ENCODE measurements at regions not wholly inside any gene's neighbourhood (a gene's known extent, or its start where the extent isn't known, plus 50 kb on each side); places are given as distances from the start of the nearest gene placed in this dataset.

DNA sequence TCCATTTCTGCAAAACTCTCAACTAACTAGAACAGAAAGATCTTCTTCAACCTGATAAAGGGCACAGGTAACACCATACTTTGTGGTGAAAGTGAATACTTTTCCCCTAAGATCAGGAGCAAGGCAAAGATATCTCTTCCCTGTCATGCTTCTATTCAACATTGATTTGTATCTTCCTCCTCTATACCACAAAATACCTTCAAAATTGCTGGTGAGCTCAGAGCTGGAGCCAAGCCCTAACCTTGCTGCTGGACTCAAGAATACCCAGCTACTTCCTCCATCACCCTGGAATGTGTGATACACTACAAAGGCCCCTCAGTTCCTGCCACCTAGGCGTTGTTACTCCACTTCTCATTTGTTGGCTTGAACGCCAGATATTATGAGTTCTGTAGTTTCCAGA lies 499.0 kb downstream of the ACTL7B start:
- H3K4me1 ChIP-seq (ENCODE audit: control insufficient read depth, insufficient read depth, low read length): no peaks in the 10 kb centered on the region

DNA sequence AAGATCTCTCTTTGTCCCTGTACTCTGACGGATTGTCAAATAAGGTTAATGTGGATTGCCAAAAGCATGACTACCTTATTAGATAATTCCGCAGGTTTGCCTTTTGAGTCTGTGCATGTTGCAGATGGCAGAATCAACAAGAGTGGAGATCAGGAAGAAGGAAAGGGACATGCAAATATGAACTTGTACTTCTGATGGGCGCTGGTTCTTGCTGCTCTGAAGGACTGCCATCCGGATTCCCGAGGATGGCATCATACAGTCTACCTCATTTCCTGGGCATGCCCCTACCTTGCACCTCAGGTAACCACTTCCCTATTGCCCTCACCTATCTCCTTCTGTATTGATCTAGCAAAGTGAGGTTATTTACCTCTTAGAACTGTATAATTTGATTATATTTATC lies 504.2 kb downstream of the ACTL7B start:
- no peaks in the 10 kb centered on the region for H3K9me3 ChIP-seq (replicated peaks; ENCODE audit: low read length)
- no peaks in the 10 kb centered on the region for H3K4me1 ChIP-seq (ENCODE audit: control insufficient read depth, insufficient read depth, low read length)
- H3K4me3 ChIP-seq (ENCODE audit: low read length): no peak overlapping the region
- no peak overlapping the region for H3K4me2 ChIP-seq (ENCODE audit: low read length)
- no peaks in the 10 kb centered on the region for H3K36me3 ChIP-seq (ENCODE audit: insufficient read depth, low read length)
- H3K27me3 ChIP-seq (ENCODE audit: control insufficient read depth, insufficient read depth, low read length): no peaks in the 10 kb centered on the region
- H3K9ac ChIP-seq (ENCODE audit: low read depth, low read length): no peak overlapping the region

More for the DNA sequence above, 499.0 kb downstream of the ACTL7B start:
- no peaks in the 10 kb centered on the region for H3K9me3 ChIP-seq (replicated peaks; ENCODE audit: low read length)
- H3K9ac ChIP-seq (ENCODE audit: low read depth, low read length): no peak overlapping the region
- H3K4me2 ChIP-seq (ENCODE audit: low read length): no peak overlapping the region
- H3K36me3 ChIP-seq (ENCODE audit: insufficient read depth, low read length): no peaks in the 10 kb centered on the region
- no peak overlapping the region for H3K4me3 ChIP-seq (ENCODE audit: low read length)
- no peaks in the 10 kb centered on the region for H3K27me3 ChIP-seq (ENCODE audit: control insufficient read depth, insufficient read depth, low read length)

DNA sequence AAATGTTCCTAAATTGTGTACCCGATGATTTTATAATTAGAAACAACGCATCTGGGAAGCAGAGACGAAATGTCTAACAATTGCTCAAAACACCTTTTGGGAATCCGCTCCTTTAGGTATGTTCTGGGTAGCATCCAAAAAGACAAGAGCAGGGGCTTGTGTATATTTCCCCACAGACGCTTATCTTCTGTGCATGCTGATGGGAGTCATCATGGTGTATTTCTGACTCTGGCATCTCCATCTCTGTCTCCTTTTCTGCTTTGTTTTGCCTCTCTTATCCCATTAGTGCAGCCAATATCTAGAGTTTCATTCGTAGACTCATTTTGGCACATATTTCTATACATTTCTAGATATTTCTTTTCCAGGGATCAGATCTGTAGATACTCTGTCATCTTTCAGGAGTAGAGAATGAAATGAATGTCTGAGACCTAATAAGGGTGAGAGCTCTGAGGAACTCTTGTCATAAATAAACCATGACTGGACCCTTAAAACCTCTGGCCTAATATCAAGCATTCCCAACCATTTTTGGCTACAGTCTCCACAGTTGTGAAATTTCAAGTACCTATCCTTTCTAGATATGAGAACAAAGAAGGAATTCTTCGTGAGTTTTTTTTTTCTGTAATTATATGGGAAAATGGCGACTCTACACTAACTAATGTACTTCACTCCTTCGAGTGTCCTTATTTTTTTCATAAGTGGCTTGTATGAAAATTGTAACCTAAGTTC lies 508.2 kb downstream of the ACTL7B start:
- Histone ChIP-seq H3K36me3 (ENCODE audit: insufficient read depth, low read length) (no peaks in the 10 kb centered on the region), H3K4me2 (ENCODE audit: low read length) (no peak overlapping the region), H3K27me3 (ENCODE audit: control insufficient read depth, insufficient read depth, low read length) (no peaks in the 10 kb centered on the region), H3K9ac (ENCODE audit: low read depth, low read length) (no peak overlapping the region), H3K9me3 (replicated peaks; ENCODE audit: low read length) (no peaks in the 10 kb centered on the region), H3K4me3 (ENCODE audit: low read length) (no peak overlapping the region), H3K4me1 (ENCODE audit: control insufficient read depth, insufficient read depth, low read length) (no peaks in the 10 kb centered on the region)

DNA sequence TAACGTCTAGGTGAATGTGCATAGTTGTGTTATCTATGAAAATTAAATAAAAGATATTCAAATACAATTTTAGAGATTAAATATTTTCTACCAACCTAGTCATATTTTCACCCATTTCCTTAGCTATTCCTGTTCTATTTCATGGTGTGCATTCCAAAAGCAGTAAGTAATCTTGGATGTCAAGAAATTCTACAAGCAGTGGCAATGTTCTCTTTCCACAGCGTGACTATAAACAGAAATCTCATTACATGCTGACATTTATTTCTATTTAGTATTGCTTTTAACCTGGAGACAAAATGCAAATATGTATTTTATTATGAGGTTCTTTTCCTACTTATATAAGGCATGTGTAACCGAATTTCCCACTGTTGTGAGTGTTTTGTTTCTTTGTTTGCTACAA lies 510.0 kb downstream of the ACTL7B start:
- H3K4me1 ChIP-seq (ENCODE audit: control insufficient read depth, insufficient read depth, low read length): no peaks in the 10 kb centered on the region
- no peaks in the 10 kb centered on the region for H3K27me3 ChIP-seq (ENCODE audit: control insufficient read depth, insufficient read depth, low read length)
- no peak overlapping the region for H3K4me3 ChIP-seq (ENCODE audit: low read length)
- no peaks in the 10 kb centered on the region for H3K36me3 ChIP-seq (ENCODE audit: insufficient read depth, low read length)
- H3K9ac ChIP-seq (ENCODE audit: low read depth, low read length): no peak overlapping the region
- no peak overlapping the region for H3K4me2 ChIP-seq (ENCODE audit: low read length)
- H3K9me3 ChIP-seq (replicated peaks; ENCODE audit: low read length): no peaks in the 10 kb centered on the region

DNA sequence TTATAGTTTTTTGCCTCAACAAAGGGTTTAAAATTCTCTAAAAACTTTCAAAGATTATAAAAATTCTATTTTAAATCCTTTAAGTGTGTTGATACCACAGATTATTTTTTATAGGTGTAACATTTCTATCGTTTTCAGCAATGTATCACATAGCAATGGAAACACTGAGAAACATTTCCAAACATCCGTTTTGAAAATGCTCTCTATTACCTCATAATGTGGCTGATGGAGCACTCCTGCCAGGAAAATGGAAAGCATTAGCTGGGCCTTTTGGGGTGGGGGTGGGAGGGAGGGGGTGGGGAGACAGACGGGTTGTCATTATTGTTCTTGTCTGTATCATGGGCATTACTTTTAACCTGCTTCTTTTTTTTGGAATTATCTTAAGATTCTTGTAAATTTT lies 516.5 kb downstream of the ACTL7B start:
- Histone ChIP-seq H3K9ac (ENCODE audit: low read depth, low read length) (no peak overlapping the region), H3K4me3 (ENCODE audit: low read length) (no peak overlapping the region), H3K4me1 (ENCODE audit: control insufficient read depth, insufficient read depth, low read length) (no peaks in the 10 kb centered on the region), H3K9me3 (replicated peaks; ENCODE audit: low read length) (no peaks in the 10 kb centered on the region), H3K36me3 (ENCODE audit: insufficient read depth, low read length) (no peaks in the 10 kb centered on the region), H3K4me2 (ENCODE audit: low read length) (no peak overlapping the region), H3K27me3 (ENCODE audit: control insufficient read depth, insufficient read depth, low read length) (no peaks in the 10 kb centered on the region)

DNA sequence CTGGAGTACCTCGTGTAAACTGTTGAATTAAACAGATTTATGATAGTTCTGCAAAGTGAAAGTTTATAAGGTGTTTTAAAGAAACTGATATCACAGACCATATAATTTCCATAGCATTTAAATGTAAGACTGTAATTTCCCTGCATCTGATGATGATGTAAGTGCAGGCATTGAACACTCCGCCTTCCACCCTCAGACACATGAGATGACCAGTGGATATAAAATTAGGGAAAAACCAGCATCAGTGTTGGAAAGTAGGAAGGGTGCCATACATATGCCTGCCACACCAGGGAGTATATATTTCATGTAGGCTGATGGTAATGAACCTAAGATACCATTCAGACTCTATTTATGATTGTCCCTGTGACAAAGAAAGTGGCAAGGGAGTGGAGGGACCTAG lies 519.2 kb downstream of the ACTL7B start:
- H3K36me3 ChIP-seq (ENCODE audit: insufficient read depth, low read length): no peaks in the 10 kb centered on the region
- no peaks in the 10 kb centered on the region for H3K4me1 ChIP-seq (ENCODE audit: control insufficient read depth, insufficient read depth, low read length)
- H3K27me3 ChIP-seq (ENCODE audit: control insufficient read depth, insufficient read depth, low read length): no peaks in the 10 kb centered on the region
- H3K9ac ChIP-seq (ENCODE audit: low read depth, low read length): no peak overlapping the region
- H3K9me3 ChIP-seq (replicated peaks; ENCODE audit: low read length): no peaks in the 10 kb centered on the region
- H3K4me3 ChIP-seq (ENCODE audit: low read length): no peak overlapping the region
- no peak overlapping the region for H3K4me2 ChIP-seq (ENCODE audit: low read length)

DNA sequence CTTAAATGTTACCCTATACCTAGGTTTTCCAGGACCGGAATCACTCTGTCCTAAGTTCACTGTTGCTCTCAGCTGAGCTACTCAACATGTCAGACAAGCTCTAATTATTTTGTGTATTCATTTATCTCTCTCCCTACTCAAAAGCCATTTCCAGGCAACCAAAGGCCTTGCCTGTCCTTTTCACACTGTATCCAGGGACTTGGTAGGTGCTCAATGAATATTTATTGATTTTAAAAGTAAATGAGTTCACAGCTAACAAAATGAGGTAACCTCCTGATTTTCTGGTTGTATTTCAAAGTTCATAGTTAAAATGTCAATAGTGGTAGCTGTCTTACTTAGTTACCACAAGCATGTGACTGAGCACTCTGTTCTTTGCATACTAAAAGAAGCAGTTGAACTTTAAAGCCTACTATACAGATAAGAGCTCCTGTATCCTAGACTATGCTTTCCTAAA lies 522.2 kb downstream of the ACTL7B start:
- Histone ChIP-seq H3K4me1 (ENCODE audit: control insufficient read depth, insufficient read depth, low read length) (no peaks in the 10 kb centered on the region), H3K27me3 (ENCODE audit: control insufficient read depth, insufficient read depth, low read length) (no peaks in the 10 kb centered on the region), H3K36me3 (ENCODE audit: insufficient read depth, low read length) (no peaks in the 10 kb centered on the region), H3K9ac (ENCODE audit: low read depth, low read length) (no peak overlapping the region), H3K4me2 (ENCODE audit: low read length) (no peak overlapping the region), H3K9me3 (replicated peaks; ENCODE audit: low read length) (no peaks in the 10 kb centered on the region), H3K4me3 (ENCODE audit: low read length) (no peak overlapping the region)

DNA sequence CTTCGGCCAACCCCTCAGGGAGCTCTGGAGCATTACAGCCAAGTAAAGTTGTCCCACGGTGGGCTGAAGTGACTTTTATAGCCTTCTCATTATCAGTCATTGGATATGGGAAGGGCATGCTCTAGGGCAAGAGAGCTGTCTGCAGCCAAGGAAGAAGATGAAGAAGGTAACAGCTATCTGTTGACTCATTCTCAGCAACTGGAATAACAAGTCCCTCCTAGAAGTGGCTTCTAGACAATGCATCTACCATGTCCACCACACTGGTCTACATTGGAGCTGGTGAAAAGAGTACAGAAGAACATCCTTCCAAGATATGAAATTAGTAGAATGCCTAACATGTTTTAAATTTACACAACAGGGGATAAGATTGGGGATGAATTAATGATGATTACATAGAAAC lies 524.2 kb downstream of the ACTL7B start:
- H3K27me3 ChIP-seq (ENCODE audit: control insufficient read depth, insufficient read depth, low read length): no peaks in the 10 kb centered on the region
- H3K36me3 ChIP-seq (ENCODE audit: insufficient read depth, low read length): no peaks in the 10 kb centered on the region
- H3K4me1 ChIP-seq (ENCODE audit: control insufficient read depth, insufficient read depth, low read length): no peaks in the 10 kb centered on the region
- H3K9ac ChIP-seq (ENCODE audit: low read depth, low read length): no peak overlapping the region
- no peaks in the 10 kb centered on the region for H3K9me3 ChIP-seq (replicated peaks; ENCODE audit: low read length)
- H3K4me3 ChIP-seq (ENCODE audit: low read length): no peak overlapping the region
- H3K4me2 ChIP-seq (ENCODE audit: low read length): no peak overlapping the region

DNA sequence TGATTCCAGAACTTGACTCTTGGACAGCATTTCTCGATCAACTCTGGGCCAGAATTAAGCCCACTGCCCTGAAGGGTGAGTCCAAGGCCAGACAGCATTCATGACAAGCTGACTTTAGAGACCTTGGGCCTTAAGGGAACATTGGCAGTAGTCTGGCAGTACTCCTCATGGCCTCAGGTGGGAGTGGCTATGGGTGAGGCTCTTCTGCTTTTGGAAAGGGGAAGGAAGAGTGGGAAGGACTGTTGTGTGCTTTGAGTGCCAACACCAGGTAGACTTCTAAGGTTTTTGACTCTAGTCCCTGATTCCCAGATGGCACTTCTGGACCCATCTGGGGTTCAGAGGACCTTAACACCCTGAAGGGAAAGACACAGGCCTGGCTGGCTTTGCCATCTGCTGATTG lies 530.4 kb downstream of the ACTL7B start:
- H3K4me1 ChIP-seq (ENCODE audit: control insufficient read depth, insufficient read depth, low read length): no peaks in the 10 kb centered on the region
- no peak overlapping the region for H3K9ac ChIP-seq (ENCODE audit: low read depth, low read length)
- H3K27me3 ChIP-seq (ENCODE audit: control insufficient read depth, insufficient read depth, low read length): no peaks in the 10 kb centered on the region
- no peaks in the 10 kb centered on the region for H3K36me3 ChIP-seq (ENCODE audit: insufficient read depth, low read length)
- no peak overlapping the region for H3K4me2 ChIP-seq (ENCODE audit: low read length)
- H3K4me3 ChIP-seq (ENCODE audit: low read length): no peak overlapping the region
- H3K9me3 ChIP-seq (replicated peaks; ENCODE audit: low read length): no peaks in the 10 kb centered on the region

DNA sequence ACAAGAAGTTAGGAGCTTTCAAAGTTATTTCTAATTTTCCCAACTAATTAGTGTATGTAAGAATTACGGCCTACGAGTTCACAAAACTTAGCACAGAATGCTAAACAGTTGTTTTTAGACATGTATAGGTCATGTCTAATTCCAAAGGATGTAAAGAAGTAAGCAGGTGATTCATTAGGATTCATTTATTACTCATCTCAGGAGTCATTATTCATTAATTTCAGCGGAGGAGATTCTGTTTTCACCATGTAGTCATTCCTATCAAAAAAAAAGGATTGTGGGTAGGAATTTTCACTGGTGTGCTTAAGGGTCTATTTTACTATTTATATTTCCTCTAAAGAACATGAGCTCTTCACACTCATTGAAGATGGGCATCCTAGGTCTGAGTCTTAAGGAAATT lies 532.2 kb downstream of the ACTL7B start:
- H3K4me3 ChIP-seq (ENCODE audit: low read length): no peak overlapping the region
- H3K4me2 ChIP-seq (ENCODE audit: low read length): no peak overlapping the region
- no peak overlapping the region for H3K9ac ChIP-seq (ENCODE audit: low read depth, low read length)
- no peaks in the 10 kb centered on the region for H3K4me1 ChIP-seq (ENCODE audit: control insufficient read depth, insufficient read depth, low read length)
- no peaks in the 10 kb centered on the region for H3K9me3 ChIP-seq (replicated peaks; ENCODE audit: low read length)
- no peaks in the 10 kb centered on the region for H3K27me3 ChIP-seq (ENCODE audit: control insufficient read depth, insufficient read depth, low read length)
- H3K36me3 ChIP-seq (ENCODE audit: insufficient read depth, low read length): no peaks in the 10 kb centered on the region

DNA sequence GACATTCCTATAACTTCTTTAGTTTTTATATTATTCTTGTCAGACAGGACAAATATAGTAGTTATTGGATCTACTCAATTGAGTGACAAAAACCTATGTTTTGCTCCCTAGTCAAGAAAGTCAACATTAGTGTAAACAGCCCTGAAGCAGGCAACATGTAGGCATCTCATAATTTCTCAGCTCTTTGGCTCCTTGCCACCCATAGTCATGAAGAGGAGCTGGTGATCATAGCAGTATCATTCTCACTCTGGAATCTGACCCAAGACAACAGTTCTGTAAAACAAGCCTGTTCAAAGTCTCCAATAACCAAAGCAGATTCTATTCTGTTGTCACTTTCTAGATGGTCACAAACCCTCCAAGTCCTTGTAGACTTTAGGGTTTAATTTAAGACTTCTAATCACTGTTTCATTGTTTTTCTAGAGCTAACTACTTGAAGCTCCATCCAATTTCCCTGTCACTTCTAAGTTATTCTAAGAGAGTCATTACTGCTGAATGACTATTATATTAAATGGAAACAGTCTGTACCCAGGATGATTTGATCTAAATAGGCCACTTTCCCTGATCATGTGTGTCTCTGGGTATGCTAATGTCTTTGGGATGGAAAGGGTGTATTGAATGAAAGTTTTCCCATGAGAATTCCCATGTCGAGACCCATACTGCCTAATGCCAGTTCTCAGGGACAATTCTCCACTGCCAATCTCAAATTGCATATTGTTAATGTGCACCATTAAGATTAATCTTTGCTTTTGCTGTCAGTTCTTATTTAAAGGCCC lies 533.3 kb downstream of the ACTL7B start:
- Histone ChIP-seq H3K4me1 (ENCODE audit: control insufficient read depth, insufficient read depth, low read length) (no peaks in the 10 kb centered on the region), H3K27me3 (ENCODE audit: control insufficient read depth, insufficient read depth, low read length) (no peaks in the 10 kb centered on the region), H3K4me3 (ENCODE audit: low read length) (no peak overlapping the region), H3K9ac (ENCODE audit: low read depth, low read length) (no peak overlapping the region), H3K36me3 (ENCODE audit: insufficient read depth, low read length) (no peaks in the 10 kb centered on the region), H3K9me3 (replicated peaks; ENCODE audit: low read length) (no peaks in the 10 kb centered on the region), H3K4me2 (ENCODE audit: low read length) (no peak overlapping the region)

DNA sequence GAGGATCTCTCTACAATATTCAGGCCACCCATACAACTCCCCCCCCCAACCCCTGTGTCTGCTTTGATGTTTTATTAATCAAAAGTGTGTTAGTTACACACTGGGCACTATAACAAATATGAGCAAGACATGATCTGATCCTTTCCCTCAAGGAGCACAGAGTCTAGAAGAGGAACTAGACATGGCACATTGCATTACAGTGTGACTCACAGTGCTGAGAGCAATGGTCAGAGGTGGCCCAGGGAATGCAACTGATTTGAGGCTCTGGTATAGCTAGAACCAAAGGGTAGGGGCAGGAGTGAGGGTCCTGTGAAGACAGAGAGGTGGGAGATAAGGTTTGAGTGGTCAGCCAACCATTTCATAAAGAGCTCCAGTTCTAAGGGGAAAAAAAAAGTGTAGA lies 539.2 kb downstream of the ACTL7B start:
- no peak overlapping the region for H3K4me3 ChIP-seq (ENCODE audit: low read length)
- H3K9ac ChIP-seq (ENCODE audit: low read depth, low read length): no peak overlapping the region
- no peak overlapping the region for H3K4me2 ChIP-seq (ENCODE audit: low read length)
- H3K9me3 ChIP-seq (replicated peaks; ENCODE audit: low read length): no peaks in the 10 kb centered on the region
- no peaks in the 10 kb centered on the region for H3K27me3 ChIP-seq (ENCODE audit: control insufficient read depth, insufficient read depth, low read length)
- H3K4me1 ChIP-seq (ENCODE audit: control insufficient read depth, insufficient read depth, low read length): no peaks in the 10 kb centered on the region
- H3K36me3 ChIP-seq (ENCODE audit: insufficient read depth, low read length): no peaks in the 10 kb centered on the region
